ENCODE measurements at regions not wholly inside any gene's neighbourhood (a gene's known extent, or its start where the extent isn't known, plus 50 kb on each side); places are given as distances from the start of the nearest gene placed in this dataset.

- DNase-seq, result no peak
Measured at GRCh38 chr3:68142441-68142840, 488.0 kb upstream of the SUCLG2 start.

DNA sequence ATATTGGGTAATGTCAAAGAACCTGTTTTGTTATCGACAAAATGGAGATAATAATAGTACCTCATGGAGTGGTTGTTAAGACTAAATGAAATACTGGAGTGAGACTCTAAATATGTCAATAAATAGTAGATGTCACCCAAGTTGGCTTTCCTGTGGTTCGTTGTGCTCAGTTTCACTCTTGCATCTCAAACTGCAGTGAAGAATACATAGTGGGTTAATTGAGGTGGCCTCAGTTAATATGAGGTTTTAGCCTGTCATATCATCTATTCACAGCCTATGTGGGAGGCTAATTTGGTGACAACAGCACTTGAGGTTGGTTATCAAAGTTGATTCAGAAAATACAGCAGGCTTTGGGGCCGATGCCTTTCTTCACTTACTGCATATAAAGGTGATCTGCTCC, 485.5 kb upstream of the SUCLG2 start:
- no peak for DNase-seq

- DNase-seq, result no peak
Measured at GRCh38 chr3:68136411-68136810, 482.0 kb upstream of the SUCLG2 start.

DNA sequence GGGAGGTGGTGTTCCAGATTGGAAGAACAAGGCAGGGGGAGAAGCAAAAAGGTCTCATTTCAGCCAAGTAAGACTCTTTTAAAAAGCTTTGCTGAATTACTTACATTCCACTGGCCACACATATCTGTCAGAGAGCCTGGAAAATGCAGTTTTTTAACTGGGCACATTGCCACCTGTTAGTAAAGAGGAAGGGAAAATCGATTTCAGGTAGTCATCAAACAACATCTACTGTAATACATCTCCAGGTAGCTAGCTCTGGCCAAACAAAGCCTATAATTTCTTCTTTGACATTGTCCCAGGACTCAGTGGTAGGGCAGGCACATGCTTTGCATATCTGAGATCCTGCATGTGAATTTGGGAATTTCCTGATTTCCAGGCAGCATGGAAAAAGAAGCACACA, 480.7 kb upstream of the SUCLG2 start:
- no peak for DNase-seq

- no peak for DNase-seq
Measured at GRCh38 chr3:68129065-68129464, 474.7 kb upstream of the SUCLG2 start.

DNA sequence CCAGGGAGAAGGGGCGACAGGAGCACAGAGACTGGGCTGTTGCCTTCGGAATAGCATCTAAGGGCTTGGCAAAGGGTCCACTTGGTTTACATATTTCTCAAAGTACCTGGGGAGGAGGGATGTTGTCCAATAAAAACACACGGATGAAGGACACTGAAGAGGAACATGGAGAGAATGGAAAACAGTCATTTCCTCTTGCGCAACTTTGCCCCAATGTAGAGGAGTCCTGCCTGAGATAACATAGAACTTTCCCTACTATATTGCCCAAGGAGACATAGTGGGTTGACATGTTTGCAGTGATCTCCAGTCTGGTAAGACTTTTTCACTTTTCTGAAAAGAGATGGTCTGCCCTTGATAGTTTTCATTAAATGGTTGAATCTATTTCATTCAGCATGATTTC, 468.8 kb upstream of the SUCLG2 start:
- DNase-seq, result no peak

DNA sequence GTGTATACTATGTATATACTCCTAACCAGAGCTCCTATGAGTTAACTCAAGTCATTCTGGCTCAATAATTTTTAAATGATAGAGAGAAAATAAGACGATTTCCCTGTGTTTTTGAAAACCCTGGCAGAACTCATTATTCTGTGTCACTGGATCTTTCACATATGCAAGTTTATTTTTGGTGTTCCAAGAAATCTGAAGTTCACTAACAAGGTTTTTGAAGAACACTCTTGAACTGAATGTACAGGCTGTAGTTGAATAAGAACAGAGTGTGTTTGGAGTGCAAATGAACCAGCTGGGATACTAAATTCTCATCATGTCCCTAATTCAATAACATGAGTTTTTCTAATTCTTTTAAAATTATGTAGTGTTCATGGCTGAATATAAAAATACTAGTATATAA, 466.9 kb upstream of the SUCLG2 start:
- no peak for DNase-seq

DNA sequence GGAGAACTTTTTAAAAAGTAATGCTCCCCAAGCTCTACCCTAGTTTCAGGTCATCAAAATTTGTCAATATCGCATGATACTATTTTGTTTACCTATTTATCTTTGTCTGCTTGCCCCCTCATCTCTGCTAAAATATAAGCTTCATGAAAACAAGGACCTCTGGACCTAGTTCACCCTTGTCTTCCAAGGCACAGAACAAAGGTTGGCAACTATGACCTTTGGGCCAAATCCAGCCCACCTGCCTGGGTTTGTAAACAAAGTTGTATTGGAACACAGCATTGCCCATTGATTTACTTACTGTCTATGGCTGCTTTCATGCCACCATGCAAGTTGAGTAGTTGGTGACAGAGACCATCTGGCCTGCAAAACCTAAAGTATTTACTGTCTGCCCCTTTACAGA, 462.2 kb upstream of the SUCLG2 start:
- DNase-seq, result no peak

- no peak for DNase-seq
Measured at GRCh38 chr3:68103811-68104210, 449.4 kb upstream of the SUCLG2 start.

DNA sequence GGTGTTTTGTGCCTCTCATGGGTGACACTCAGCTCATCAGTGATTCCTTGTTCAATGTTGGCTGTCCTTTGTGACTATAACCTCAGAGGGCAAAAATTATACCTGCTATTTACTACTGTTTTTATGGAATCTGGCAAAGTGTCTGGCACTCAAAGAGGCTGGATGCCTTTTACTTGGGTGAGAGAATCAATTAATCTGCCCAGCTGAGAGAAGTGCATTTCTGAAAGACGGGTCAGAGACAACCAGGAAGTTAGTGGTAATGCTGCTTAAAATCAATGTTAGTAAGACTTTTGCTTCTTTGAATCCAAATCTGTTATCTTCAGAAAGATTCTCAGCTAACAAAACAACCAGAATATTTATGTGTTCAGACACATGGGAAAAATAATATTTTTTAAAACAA, 436.2 kb upstream of the SUCLG2 start:
- DNase-seq, result no peak

- no peak for DNase-seq
Measured at GRCh38 chr3:68089572-68090011, 435.2 kb upstream of the SUCLG2 start.

DNA sequence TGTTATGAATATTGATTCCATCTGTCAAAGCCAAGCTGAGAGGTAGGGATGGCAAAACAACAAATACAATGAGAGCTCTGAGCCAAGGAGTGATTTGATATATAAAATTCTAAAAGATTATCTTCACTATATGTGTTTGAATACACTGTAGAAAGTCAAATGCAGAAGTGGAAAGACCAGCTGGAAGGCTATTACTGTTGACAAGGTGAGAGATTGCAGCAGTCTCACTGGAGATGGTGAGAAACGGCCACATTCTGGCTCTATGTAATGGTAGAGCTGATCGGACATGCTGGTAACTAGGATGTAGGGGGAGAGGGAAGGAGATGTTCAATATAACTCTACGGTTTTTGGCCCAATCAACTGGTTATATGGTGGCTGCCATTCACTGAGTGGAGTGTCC, 434.2 kb upstream of the SUCLG2 start:
- DNase-seq, result no peak

- no peak for DNase-seq
Measured at GRCh38 chr3:68088216-68088615, 433.8 kb upstream of the SUCLG2 start.

GRCh38 chr3:68072062-68072461, 417.6 kb upstream of the SUCLG2 start:
- no peak for DNase-seq

DNA sequence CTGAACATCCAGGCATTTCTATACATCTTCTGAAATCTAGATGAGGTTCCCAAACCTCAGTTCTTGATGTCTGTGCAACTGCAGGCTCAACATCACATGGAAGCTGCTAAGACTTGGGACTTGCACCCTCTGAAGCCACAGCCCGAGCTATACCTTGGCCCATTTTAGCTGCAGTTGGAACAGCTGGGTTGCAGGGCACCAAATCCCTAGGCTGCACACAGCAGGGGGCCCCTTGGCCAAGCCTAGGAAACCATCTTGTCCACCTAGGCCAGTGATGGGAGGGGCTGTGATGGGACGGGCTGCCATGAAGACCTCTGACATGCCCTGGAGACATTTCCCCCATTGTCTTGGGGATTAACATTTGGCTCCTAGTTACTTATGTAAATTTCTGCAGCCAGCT, 415.8 kb upstream of the SUCLG2 start:
- DNase-seq, result no peak

GRCh38 chr3:68067314-68067713, 412.9 kb upstream of the SUCLG2 start:
- no peak for DNase-seq

DNA sequence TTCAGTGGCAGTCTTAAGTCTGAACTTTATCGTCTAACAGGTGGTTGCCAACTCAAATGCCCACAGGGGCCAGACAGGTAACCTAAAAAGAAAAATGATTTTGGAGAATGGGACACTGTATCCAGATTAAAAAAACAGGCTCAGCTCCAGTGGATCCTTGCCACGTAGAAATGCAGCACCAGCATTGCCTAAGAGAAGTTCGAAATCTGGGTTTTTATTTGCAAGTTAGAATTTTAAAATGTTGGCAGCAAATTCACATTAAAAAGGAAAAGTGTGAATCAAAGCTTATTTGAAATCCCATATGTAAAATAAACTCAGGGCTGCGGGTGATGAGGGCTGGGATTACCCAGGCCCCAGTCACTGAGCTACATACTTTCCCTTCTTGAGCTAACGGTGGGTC, 408.5 kb upstream of the SUCLG2 start:
- no peak for DNase-seq

DNA sequence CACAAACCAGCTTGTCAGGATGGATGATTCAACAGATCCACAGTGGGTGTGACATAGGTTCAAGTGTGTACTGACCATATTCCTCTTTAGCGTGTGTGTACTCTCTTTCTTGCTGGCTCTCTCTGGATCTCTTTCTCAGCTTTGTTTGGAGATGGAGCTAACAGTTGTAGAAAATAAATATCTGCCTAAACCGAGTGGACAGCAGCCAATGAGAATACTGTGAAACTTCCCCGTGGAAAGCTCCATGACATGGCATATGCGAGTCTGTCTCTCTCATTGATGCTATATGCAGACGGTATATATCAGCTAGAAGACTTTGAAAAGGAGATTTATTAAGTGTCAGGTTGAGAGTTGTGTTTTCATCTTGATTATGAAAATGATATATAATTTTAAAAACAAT, 406.5 kb upstream of the SUCLG2 start:
- DNase-seq, result no peak

DNA sequence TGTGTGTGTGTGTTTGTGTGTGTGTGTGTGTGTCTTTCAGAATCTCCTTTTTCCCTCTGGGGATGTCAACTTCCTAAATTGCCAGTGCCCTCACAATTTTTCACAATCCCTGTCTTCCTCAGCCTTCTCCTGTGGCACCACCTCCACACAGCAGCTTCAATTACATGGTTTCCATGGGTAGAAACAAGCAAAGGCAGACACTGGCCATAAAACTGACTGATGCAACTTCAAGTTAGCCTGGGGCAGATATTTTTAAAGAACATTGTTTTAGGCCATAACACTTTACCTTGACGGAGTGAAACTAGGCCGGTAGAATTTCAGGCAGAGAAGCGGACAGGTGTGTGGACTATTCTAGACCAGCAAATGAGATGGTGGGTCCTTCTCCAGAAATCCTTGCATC, 405.8 kb upstream of the SUCLG2 start:
- DNase-seq, result no peak

DNA sequence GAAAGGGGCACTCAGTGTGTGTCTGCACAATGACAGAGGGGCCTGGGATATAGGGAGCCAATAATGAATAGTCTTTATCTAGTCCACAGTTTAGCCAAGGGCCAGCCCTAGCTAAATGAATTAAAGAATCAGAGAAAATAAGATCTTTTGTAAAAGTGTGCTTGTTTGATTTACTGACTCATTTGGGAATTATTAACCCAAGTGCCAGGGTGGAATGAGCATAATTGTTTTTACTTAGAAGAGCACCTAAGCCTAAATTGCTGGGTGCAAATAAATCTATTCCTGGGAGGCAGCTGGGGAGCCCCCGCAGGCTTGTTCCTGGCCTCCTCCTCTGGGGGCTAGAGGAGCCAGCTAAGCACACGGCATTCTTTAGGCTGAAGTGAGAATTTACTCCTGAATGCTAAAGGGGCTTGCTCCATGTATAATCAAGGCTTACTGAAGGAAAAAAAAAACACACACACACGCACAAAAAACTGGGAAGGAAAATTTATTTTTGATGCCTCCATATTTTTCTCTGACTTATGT, 405.3 kb upstream of the SUCLG2 start:
- DNase-seq, result no peak

- no peak for DNase-seq
Measured at GRCh38 chr3:68057637-68058320, 403.4 kb upstream of the SUCLG2 start.

DNA sequence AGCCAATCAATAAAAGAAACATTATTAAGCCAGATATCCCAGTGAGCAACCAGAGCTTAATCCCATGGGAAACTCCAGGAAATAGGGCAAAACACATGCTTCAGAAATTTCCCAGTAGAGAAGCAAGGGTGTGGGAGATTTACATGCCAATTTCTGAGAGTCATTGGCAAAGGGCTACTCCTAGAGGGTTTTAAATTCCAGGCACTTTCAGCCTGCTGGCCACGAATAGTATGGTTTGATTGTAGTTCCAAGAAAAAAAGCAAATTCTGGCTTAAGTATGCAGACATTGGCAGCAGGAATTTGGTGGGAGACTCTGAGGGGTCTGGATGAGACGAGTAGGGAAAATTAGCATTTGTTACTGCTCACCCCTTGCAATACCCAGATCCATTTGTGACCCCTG, 402.1 kb upstream of the SUCLG2 start:
- DNase-seq, result no peak

DNA sequence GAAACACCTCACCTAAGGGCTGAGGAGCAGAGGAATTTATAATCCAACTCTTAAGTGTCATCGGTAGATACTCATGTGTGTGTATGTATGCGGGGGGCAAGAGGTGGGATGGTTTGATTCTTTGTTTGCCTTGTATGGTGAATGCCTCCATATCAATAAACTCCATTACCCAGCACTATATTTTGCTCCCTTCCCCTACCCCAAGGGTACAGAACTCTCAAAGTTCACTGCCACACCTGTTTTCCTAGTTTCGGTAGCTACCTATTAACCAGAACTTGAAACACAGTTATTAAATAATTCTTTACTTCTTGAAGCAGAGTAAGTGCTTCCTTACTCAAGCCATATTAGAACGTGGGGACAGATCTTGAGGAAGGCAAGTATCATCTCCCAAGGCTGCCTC, 400.8 kb upstream of the SUCLG2 start:
- no peak for DNase-seq

- no peak for DNase-seq
Measured at GRCh38 chr3:68049776-68050175, 395.4 kb upstream of the SUCLG2 start.

DNA sequence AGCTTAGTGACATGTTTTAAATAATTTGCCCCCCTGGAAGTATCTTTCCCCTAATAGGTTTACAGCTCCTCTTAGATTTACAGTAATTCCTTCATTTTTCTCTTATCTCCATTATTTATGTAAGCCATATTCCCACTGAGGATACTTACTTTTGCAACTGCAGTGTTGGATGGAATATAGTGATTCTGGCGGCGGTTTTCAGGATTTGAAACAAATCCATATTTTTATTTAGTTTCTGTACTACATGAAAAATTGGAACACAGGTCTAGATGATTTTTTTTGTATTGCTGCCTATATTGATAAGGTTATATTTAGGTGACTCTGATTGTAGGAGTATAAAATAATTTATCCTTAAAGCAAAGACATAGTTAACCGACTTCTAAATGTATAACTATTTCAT, 391.6 kb upstream of the SUCLG2 start:
- no peak for DNase-seq

Measured in DMS 273 treated with DMSO at 0.1 percent for 48 hours (cell line).